ENCODE measurements at regions not wholly inside any gene's neighbourhood (a gene's known extent, or its start where the extent isn't known, plus 50 kb on each side); places are given as distances from the start of the nearest gene placed in this dataset.

GRCh38 chr7:25805027-25805687 lies 346.8 kb upstream of the NFE2L3 start:
- no peaks in the 10 kb centered on the region for H3K27me3 ChIP-seq (replicated peaks)
- DNase-seq = peak; percentile 60
- H3K36me3 ChIP-seq (replicated peaks) = no peaks in the 10 kb centered on the region
- no peak for TF ChIP-seq CTCF (IDR thresholded peaks at IDR 0.05; ENCODE audit: low read depth, low read length, missing control alignments)
- H3K4me3 ChIP-seq (ENCODE audit: low read depth, low read length) = no peak overlapping the region
- H3K27ac ChIP-seq = no peak overlapping the region
- in situ Hi-C loops (cut with HindIII; ENCODE audit: low pct_ligation_motif_present, low sequenced_read_pairs) = no loop called here

GRCh38 chr7:25807086-25807611 lies 344.8 kb upstream of the NFE2L3 start:
- H3K27me3 ChIP-seq (replicated peaks) = no peaks in the 10 kb centered on the region
- no peak for DNase-seq
- TF ChIP-seq CTCF (IDR thresholded peaks at IDR 0.05; ENCODE audit: low read depth, low read length, missing control alignments) = no peak
- no peak overlapping the region for H3K27ac ChIP-seq
- no peak overlapping the region for H3K4me3 ChIP-seq (ENCODE audit: low read depth, low read length)
- H3K36me3 ChIP-seq (replicated peaks) = no peaks in the 10 kb centered on the region
- in situ Hi-C loops (cut with HindIII; ENCODE audit: low pct_ligation_motif_present, low sequenced_read_pairs) = no loop called here

GRCh38 chr7:25809441-25809840 lies 342.6 kb upstream of the NFE2L3 start:
- H3K4me3 ChIP-seq (ENCODE audit: low read depth, low read length) = no peak overlapping the region
- H3K27ac ChIP-seq = no peak overlapping the region
- no peaks in the 10 kb centered on the region for H3K27me3 ChIP-seq (replicated peaks)
- TF ChIP-seq CTCF (IDR thresholded peaks at IDR 0.05; ENCODE audit: low read depth, low read length, missing control alignments) = no peak
- no peak for DNase-seq
- H3K36me3 ChIP-seq (replicated peaks) = no peaks in the 10 kb centered on the region
- in situ Hi-C loops (cut with HindIII; ENCODE audit: low pct_ligation_motif_present, low sequenced_read_pairs) = no loop called here

- no peak for TF ChIP-seq CTCF (IDR thresholded peaks at IDR 0.05; ENCODE audit: low read depth, low read length, missing control alignments)
- H3K27ac ChIP-seq = no peak overlapping the region
These were observed 339.7 kb upstream of the NFE2L3 start for GRCh38 chr7:25812086-25812850.

GRCh38 chr7:25813381-25813780 lies 338.6 kb upstream of the NFE2L3 start:
- in situ Hi-C loops (cut with HindIII; ENCODE audit: low pct_ligation_motif_present, low sequenced_read_pairs) = no loop called here
- no peak overlapping the region for H3K4me3 ChIP-seq (ENCODE audit: low read depth, low read length)
- no peak for TF ChIP-seq CTCF (IDR thresholded peaks at IDR 0.05; ENCODE audit: low read depth, low read length, missing control alignments)

More at GRCh38 chr7:25812086-25812850, 339.7 kb upstream of the NFE2L3 start:
- no peak for DNase-seq
- in situ Hi-C loops (cut with HindIII; ENCODE audit: low pct_ligation_motif_present, low sequenced_read_pairs) = no loop called here
- no peaks in the 10 kb centered on the region for H3K36me3 ChIP-seq (replicated peaks)
- no peaks in the 10 kb centered on the region for H3K27me3 ChIP-seq (replicated peaks)
- H3K4me3 ChIP-seq (ENCODE audit: low read depth, low read length) = no peak overlapping the region

More at GRCh38 chr7:25813381-25813780, 338.6 kb upstream of the NFE2L3 start:
- DNase-seq = no peak
- Histone ChIP-seq H3K27ac (no peak overlapping the region), H3K36me3 (replicated peaks) (no peaks in the 10 kb centered on the region), H3K27me3 (replicated peaks) (no peaks in the 10 kb centered on the region)

Data from brain microvascular endothelial cell (primary cell).